GM23338 (cell line): ENCODE measurements at regions not wholly inside any gene's neighbourhood (a gene's known extent, or its start where the extent isn't known, plus 50 kb on each side); places are given as distances from the start of the nearest gene placed in this dataset.

ENCODE experiments used
- ATAC-seq: fragments of 200-7000 bp; cut with Tn5 transposase; 3 replicates; pipeline ENCODE4 v1.9.1; 2020
- DNase-seq: peaks from one replicate; pipeline ENCODE4 v3.0.0-alpha.2; 2015; ENCODE audit warnings: low spot score
- H2AFZ ChIP-seq: fragments of 200-600 bp; sonication (generic); 2 replicates; pipeline ENCODE4 v1.8.0; 2016; ENCODE audit warnings: antibody characterized with exemption, mild to moderate bottlenecking, moderate library complexity
- H3F3A ChIP-seq: fragments of 200-600 bp; sonication (generic); replicated peaks from 2 replicates; pipeline ENCODE4 v1.8.0; 2017; ENCODE audit warnings: antibody characterized with exemption, mixed run types, low read depth
- H3K27ac ChIP-seq: fragments of 200-600 bp; sonication (generic); 2 replicates; pipeline ENCODE4 v1.6.1; 2016; ENCODE audit warnings: low read depth
- H3K27me3 ChIP-seq: fragments of 200-600 bp; sonication (generic); 2 replicates; pipeline ENCODE4 v1.8.0; 2016; ENCODE audit warnings: mild to moderate bottlenecking, mixed run types, moderate library complexity; ENCODE audit not compliant: insufficient read depth
- H3K36me3 ChIP-seq: fragments of 200-600 bp; sonication (generic); 2 replicates; pipeline ENCODE4 v1.8.0; 2016; ENCODE audit warnings: mild to moderate bottlenecking; ENCODE audit not compliant: insufficient read depth
- H3K4me1 ChIP-seq: fragments of 200-600 bp; sonication (generic); 2 replicates; pipeline ENCODE4 v1.8.0; 2016; ENCODE audit warnings: mild to moderate bottlenecking, moderate library complexity; ENCODE audit not compliant: insufficient read depth
- H3K4me2 ChIP-seq: fragments of 200-600 bp; sonication (generic); 2 replicates; pipeline ENCODE4 v1.7.1; 2017; ENCODE audit warnings: mixed run types
- H3K4me3 ChIP-seq: fragments of 200-600 bp; sonication (generic); 2 replicates; pipeline ENCODE4 v1.6.1; 2016; ENCODE audit warnings: mixed run types
- H3K79me2 ChIP-seq: fragments of 200-600 bp; sonication (generic); replicated peaks from 2 replicates; pipeline ENCODE4 v1.8.0; 2017; ENCODE audit warnings: mild to moderate bottlenecking; ENCODE audit not compliant: insufficient read depth
- H3K9me2 ChIP-seq: fragments of 200-600 bp; sonication (generic); 2 replicates; pipeline ENCODE4 v1.8.0; 2017; ENCODE audit not compliant: insufficient read depth
- H4K20me1 ChIP-seq: fragments of 200-600 bp; sonication (generic); replicated peaks from 2 replicates; pipeline ENCODE4 v1.8.0; 2017; ENCODE audit warnings: mild to moderate bottlenecking; ENCODE audit not compliant: insufficient read depth
- H3K27ac Mint-ChIP-seq: 2 replicates; pipeline ENCODE4 v1.8.0; 2020; ENCODE audit warnings: inconsistent platforms, mild to moderate bottlenecking, moderate library complexity, mixed read lengths
- H3K27me3 Mint-ChIP-seq: 3 replicates; pipeline ENCODE4 v1.8.0; 2022; ENCODE audit warnings: low read depth, mild to moderate bottlenecking, moderate library complexity, mixed read lengths, inconsistent platforms; ENCODE audit not compliant: insufficient read depth, poor library complexity
- H3K36me3 Mint-ChIP-seq: 3 replicates; pipeline ENCODE4 v1.8.0; 2021; ENCODE audit warnings: low read depth, mild to moderate bottlenecking, inconsistent platforms, moderate library complexity, mixed read lengths
- H3K4me1 Mint-ChIP-seq: 3 replicates; pipeline ENCODE4 v1.8.0; 2020; ENCODE audit warnings: mild to moderate bottlenecking, inconsistent platforms, mixed read lengths
- H3K4me3 Mint-ChIP-seq: 3 replicates; pipeline ENCODE4 v1.8.0; 2021; ENCODE audit warnings: moderate library complexity, mild to moderate bottlenecking, inconsistent platforms, mixed read lengths
- H3K9me3 Mint-ChIP-seq: 3 replicates; pipeline ENCODE4 v1.8.0; 2020; ENCODE audit warnings: moderate library complexity, mild to moderate bottlenecking, inconsistent platforms, mixed read lengths
- CREB1 ChIP-seq: fragments of 250-450 bp; sonication (Bioruptor Pico); IDR thresholded peaks from 2 replicates; pipeline ENCODE4 v1.5.0; 2020; ENCODE audit warnings: low read depth, mild to moderate bottlenecking, moderate library complexity
- EZH2 ChIP-seq: fragments of 200-600 bp; sonication (generic); IDR thresholded peaks from one replicate; pipeline ENCODE4 v1.8.0; 2017; ENCODE audit warnings: antibody characterized with exemption, mild to moderate bottlenecking, low read depth; ENCODE audit not compliant: unreplicated experiment
- EZH2phosphoT487 ChIP-seq: fragments of 200-600 bp; sonication (generic); IDR thresholded peaks from one replicate; pipeline ENCODE4 v1.8.1; 2018; ENCODE audit warnings: antibody characterized with exemption; ENCODE audit not compliant: unreplicated experiment
- JUNB ChIP-seq: IDR thresholded peaks from one replicate; pipeline ENCODE4 v1.6.1; 2016; ENCODE audit warnings: antibody characterized with exemption; ENCODE audit not compliant: unreplicated experiment
- POLR2AphosphoS5 ChIP-seq: IDR thresholded peaks from 2 replicates; pipeline ENCODE4 v1.6.1; 2016; ENCODE audit warnings: antibody characterized with exemption, low read depth
- STAT1 ChIP-seq: IDR thresholded peaks from one replicate; pipeline ENCODE4 v1.6.1; 2016; ENCODE audit warnings: antibody characterized with exemption; ENCODE audit not compliant: unreplicated experiment
- ZNF114 ChIP-seq: fragments of 250-450 bp; sonication (Bioruptor Pico); IDR thresholded peaks from 2 replicates; pipeline ENCODE4 v1.5.0; 2020; ENCODE audit warnings: mild to moderate bottlenecking, moderate library complexity
- TF ChIP-seq, protein P1 (sequence below): fragments of 250-450 bp; sonication (Bioruptor Pico); IDR thresholded peaks from 2 replicates; pipeline ENCODE4 v1.5.0; 2020; ENCODE audit warnings: mild to moderate bottlenecking, moderate library complexity
- TF ChIP-seq, protein P2 (sequence below): IDR thresholded peaks from one replicate; pipeline ENCODE4 v1.6.1; 2018; ENCODE audit warnings: antibody characterized with exemption; ENCODE audit not compliant: unreplicated experiment
- TF ChIP-seq, protein P3 (sequence below): IDR thresholded peaks from 2 replicates; pipeline ENCODE4 v1.6.1; 2016; ENCODE audit warnings: antibody characterized with exemption

DNA sequence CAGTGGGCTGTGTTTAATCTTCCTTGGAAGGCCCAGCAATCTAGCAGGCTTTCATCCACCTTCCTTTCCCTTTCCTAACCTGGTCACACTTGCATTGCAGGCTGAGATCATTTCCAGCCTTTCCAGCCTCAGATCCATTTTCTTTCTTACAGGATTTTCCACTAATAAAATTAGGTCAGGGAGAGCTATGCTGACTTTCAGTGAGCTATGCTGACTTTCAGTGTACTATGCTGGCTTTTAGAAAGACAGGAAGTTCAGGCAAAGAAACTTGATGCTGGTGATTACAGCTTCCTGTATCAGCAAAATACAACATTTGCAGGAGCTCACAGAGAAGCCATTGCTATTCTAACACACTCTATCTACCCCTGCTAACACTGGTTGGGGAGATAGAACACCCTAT is 735.0 kb downstream of the CCDC85A start:
- peaks cover 8% of the 10 kb centered on the region; the same call in 1 of the 3 replicates for H3K9me3 Mint-ChIP-seq
- H3K9me2 ChIP-seq, result peaks cover 6% of the 10 kb centered on the region; the same call in 1 of the 2 replicates

More for the DNA sequence above, 735.0 kb downstream of the CCDC85A start:
- Histone ChIP-seq H3F3A (no peaks in the 10 kb centered on the region), H3K4me3 (no peak overlapping the region), H4K20me1 (no peaks in the 10 kb centered on the region), H3K27ac (no peak overlapping the region), H3K4me2 (no peak overlapping the region), H3K4me1 (no peaks in the 10 kb centered on the region), H3K36me3 (no peaks in the 10 kb centered on the region), H3K79me2 (no peaks in the 10 kb centered on the region), H2AFZ (peak overlapping the region; percentile 56; the same call in 1 of the 2 replicates), H3K27me3 (no peaks in the 10 kb centered on the region)
- no peak for DNase-seq
- Mint-ChIP-seq H3K4me1 (peaks cover 4% of the 10 kb centered on the region; the same call in 1 of the 3 replicates), H3K27ac (no peak overlapping the region), H3K27me3 (no peaks in the 10 kb centered on the region), H3K4me3 (no peak overlapping the region), H3K36me3 (no peaks in the 10 kb centered on the region)
- TF ChIP-seq EZH2phosphoT487 (no peak), CREB1 (CRISPR knock-in tag) (no peak), JUNB (no peak), POLR2AphosphoS5 (no peak), STAT1 (no peak), ZNF114 (CRISPR knock-in tag) (no peak), EZH2 (no peak)
- TF ChIP-seq, protein P1, sequence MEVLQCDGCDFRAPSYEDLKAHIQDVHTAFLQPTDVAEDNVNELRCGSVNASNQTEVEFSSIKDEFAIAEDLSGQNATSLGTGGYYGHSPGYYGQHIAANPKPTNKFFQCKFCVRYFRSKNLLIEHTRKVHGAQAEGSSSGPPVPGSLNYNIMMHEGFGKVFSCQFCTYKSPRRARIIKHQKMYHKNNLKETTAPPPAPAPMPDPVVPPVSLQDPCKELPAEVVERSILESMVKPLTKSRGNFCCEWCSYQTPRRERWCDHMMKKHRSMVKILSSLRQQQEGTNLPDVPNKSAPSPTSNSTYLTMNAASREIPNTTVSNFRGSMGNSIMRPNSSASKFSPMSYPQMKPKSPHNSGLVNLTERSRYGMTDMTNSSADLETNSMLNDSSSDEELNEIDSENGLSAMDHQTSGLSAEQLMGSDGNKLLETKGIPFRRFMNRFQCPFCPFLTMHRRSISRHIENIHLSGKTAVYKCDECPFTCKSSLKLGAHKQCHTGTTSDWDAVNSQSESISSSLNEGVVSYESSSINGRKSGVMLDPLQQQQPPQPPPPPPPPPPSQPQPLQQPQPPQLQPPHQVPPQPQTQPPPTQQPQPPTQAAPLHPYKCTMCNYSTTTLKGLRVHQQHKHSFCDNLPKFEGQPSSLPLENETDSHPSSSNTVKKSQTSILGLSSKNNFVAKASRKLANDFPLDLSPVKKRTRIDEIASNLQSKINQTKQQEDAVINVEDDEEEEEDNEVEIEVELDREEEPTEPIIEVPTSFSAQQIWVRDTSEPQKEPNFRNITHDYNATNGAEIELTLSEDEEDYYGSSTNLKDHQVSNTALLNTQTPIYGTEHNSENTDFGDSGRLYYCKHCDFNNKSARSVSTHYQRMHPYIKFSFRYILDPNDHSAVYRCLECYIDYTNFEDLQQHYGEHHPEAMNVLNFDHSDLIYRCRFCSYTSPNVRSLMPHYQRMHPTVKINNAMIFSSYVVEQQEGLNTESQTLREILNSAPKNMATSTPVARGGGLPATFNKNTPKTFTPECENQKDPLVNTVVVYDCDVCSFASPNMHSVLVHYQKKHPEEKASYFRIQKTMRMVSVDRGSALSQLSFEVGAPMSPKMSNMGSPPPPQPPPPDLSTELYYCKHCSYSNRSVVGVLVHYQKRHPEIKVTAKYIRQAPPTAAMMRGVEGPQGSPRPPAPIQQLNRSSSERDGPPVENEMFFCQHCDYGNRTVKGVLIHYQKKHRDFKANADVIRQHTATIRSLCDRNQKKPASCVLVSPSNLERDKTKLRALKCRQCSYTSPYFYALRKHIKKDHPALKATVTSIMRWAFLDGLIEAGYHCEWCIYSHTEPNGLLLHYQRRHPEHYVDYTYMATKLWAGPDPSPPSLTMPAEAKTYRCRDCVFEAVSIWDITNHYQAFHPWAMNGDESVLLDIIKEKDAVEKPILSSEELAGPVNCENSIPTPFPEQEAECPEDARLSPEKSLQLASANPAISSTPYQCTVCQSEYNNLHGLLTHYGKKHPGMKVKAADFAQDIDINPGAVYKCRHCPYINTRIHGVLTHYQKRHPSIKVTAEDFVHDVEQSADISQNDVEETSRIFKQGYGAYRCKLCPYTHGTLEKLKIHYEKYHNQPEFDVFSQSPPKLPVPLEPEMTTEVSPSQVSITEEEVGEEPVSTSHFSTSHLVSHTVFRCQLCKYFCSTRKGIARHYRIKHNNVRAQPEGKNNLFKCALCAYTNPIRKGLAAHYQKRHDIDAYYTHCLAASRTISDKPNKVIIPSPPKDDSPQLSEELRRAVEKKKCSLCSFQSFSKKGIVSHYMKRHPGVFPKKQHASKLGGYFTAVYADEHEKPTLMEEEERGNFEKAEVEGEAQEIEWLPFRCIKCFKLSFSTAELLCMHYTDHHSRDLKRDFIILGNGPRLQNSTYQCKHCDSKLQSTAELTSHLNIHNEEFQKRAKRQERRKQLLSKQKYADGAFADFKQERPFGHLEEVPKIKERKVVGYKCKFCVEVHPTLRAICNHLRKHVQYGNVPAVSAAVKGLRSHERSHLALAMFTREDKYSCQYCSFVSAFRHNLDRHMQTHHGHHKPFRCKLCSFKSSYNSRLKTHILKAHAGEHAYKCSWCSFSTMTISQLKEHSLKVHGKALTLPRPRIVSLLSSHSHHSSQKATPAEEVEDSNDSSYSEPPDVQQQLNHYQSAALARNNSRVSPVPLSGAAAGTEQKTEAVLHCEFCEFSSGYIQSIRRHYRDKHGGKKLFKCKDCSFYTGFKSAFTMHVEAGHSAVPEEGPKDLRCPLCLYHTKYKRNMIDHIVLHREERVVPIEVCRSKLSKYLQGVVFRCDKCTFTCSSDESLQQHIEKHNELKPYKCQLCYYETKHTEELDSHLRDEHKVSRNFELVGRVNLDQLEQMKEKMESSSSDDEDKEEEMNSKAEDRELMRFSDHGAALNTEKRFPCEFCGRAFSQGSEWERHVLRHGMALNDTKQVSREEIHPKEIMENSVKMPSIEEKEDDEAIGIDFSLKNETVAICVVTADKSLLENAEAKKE (CRISPR knock-in tag), result no peak
- TF ChIP-seq, protein P2, sequence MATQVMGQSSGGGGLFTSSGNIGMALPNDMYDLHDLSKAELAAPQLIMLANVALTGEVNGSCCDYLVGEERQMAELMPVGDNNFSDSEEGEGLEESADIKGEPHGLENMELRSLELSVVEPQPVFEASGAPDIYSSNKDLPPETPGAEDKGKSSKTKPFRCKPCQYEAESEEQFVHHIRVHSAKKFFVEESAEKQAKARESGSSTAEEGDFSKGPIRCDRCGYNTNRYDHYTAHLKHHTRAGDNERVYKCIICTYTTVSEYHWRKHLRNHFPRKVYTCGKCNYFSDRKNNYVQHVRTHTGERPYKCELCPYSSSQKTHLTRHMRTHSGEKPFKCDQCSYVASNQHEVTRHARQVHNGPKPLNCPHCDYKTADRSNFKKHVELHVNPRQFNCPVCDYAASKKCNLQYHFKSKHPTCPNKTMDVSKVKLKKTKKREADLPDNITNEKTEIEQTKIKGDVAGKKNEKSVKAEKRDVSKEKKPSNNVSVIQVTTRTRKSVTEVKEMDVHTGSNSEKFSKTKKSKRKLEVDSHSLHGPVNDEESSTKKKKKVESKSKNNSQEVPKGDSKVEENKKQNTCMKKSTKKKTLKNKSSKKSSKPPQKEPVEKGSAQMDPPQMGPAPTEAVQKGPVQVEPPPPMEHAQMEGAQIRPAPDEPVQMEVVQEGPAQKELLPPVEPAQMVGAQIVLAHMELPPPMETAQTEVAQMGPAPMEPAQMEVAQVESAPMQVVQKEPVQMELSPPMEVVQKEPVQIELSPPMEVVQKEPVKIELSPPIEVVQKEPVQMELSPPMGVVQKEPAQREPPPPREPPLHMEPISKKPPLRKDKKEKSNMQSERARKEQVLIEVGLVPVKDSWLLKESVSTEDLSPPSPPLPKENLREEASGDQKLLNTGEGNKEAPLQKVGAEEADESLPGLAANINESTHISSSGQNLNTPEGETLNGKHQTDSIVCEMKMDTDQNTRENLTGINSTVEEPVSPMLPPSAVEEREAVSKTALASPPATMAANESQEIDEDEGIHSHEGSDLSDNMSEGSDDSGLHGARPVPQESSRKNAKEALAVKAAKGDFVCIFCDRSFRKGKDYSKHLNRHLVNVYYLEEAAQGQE, result no peak
- TF ChIP-seq, protein P3, sequence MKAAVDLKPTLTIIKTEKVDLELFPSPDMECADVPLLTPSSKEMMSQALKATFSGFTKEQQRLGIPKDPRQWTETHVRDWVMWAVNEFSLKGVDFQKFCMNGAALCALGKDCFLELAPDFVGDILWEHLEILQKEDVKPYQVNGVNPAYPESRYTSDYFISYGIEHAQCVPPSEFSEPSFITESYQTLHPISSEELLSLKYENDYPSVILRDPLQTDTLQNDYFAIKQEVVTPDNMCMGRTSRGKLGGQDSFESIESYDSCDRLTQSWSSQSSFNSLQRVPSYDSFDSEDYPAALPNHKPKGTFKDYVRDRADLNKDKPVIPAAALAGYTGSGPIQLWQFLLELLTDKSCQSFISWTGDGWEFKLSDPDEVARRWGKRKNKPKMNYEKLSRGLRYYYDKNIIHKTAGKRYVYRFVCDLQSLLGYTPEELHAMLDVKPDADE, result no peak
- ATAC-seq, result no peak
